HL-60/S4 (cell line): ENCODE measurements at regions not wholly inside any gene's neighbourhood (a gene's known extent, or its start where the extent isn't known, plus 50 kb on each side); places are given as distances from the start of the nearest gene placed in this dataset.

Source experiments
- in situ Hi-C: fragments of 300-500 bp; cut with MboI; formaldehyde crosslinking; loops from 2 replicates; pipeline ENCODE4 v1.14.3; 2022; ENCODE audit warnings: low sequenced_read_pairs

GRCh38 chr15:45743426-45744235 lies 108.8 kb downstream of the SQOR start:
- in situ Hi-C loops = no loop called here

DNA sequence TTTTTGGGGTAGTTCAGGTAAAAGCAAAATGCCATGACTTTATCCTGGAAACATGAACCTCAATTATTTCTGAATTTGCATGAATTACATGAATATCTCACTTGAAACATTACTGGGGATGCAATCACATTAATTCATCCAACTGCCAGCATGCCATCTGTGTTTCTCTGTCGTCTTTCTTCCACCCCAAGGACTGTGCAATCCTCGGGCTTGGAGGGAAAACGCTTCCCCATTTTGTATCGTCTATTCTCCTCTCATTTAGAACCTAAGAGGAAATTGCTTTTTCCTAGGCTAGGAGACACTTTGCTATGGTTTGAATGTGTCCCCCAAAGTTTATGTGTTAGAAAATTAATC lies 109.4 kb downstream of the SQOR start:
- in situ Hi-C loops = no loop called here

DNA sequence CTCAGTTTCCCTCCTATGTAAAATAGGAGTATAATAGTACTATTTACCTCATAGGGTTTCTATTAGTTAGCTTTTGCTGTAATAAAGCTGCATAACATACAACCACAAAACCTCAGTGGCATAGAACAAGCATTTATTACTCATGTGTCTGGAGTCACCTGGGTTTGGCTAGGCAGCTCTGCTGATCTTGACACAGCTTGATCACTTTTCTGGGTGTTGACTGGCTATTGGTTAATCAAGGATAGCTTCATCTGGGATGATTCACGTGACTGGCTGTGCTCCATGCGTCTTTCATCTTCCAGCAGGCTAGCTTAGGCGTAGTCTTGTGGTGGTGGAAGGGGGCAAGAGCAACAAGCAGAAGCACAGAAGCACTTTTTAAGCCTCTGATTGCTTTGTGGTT lies 112.6 kb downstream of the SQOR start:
- in situ Hi-C loops = no loop called here

- in situ Hi-C loops = no loop called here
Observed at GRCh38 chr15:45751629-45752028, 116.8 kb downstream of the SQOR start.

DNA sequence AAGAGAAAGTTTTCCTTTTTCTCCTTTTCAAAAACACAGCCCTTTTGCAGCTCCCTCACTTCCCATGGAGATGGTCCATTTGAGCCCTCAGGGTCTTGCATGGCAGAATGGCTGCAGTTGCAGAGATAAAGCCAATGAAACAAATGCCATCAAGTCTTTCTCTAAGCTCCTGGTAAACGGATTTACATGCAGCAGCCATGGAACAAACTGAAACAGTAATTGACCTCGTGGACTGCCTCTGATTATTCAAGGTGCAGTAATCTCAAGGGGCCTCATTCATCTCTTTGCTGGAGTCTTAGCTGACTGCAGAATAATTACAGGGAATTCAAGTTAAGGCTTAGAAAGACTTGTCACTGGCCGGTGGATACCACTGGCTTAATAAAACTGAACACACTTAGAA lies 125.1 kb downstream of the SQOR start:
- in situ Hi-C loops = no loop called here

DNA sequence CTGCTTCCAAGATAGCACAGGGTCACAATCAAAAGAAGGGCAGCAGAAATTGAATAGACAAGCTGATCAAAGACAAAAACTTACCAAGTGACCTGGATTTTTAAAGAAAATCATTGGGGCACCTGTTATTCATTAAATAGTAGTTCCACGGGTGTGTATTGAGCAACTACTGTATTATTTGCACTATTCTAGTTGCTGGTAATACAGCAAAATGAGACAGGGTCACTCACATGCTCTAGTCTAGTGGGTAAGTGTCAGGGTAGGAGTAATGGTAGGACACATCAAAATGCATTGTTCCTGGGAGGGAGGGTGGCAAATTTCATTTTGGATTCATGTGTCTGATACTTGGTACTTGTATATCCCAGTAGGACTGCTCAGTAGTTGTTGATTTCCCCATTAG lies 127.9 kb downstream of the SQOR start:
- in situ Hi-C loops = no loop called here

DNA sequence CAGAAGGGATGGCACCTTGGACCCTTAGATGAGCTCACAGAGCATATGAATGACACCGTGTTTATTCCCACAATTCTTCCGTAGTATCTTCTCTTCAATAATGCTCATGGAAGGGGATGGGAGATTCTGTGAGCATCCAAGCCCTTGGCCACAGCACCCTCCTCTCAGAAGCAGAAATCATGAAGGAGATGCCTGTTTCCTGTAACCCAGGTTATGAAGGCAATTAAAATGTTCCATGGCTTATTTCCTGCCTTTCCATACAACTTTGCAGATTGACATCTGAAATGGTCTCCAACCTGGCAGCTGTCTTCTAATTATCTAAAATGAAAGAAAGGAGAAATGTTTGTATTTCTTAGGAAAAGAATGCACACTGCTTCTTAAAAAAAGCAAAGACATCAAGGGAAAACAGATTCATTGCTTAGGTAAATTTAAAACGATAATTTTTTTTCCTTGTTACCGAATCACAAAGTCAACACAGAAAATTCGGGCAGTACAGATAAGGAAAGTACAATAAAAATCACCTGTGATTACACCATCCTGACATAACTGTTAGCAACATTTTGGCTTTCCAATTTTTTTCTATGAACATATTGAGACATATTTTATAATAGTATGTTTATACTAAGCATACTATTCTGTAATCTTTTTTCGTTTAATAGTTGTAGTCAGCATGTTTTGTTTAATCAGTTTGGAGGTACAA lies 128.5 kb downstream of the SQOR start:
- in situ Hi-C loops = no loop called here

- in situ Hi-C loops = no loop called here
Observed at GRCh38 chr15:45773149-45773548, 138.3 kb downstream of the SQOR start.

DNA sequence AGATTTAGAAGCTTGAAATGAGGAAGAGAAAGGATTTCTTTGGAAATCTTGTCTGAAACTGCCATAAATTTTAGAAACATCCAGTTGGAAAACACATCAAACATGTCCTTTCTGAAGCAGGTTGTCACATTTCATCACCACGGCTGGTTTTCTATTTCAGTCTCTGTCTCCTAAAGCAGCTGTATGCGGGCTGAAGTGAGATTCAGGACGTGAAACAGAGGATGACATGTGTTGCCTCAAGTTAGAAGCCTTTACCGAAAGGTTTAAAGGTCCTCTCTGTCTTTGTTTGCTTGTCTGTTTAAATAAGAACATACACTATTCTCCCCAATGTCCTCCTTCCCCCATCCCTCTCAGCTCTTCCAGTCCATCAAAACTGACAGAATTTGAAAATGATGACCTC lies 141.9 kb downstream of the SQOR start:
- in situ Hi-C loops = no loop called here

GRCh38 chr15:45777781-45778180 lies 143.0 kb downstream of the SQOR start:
- in situ Hi-C loops = no loop called here

DNA sequence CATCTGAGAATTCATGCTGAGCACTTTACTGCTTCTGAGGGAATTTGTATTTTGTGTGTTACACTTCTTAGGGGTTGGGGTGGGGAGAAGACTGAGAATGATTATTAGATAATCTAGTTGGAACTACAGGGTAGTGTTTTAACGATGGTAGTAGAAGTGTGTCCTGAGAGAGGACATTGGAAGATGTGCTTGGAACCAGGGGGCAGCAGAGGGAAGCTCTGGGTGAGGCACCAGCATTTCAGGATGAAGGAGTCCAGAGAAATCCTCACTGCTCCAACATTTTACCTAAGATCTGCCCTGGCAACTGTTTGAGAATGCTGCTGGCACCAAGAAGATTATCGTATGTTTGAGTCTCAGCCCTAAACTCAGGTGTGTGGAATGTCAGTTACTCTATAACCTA lies 145.5 kb downstream of the SQOR start:
- in situ Hi-C loops = no loop called here

- in situ Hi-C loops = no loop called here
Observed at GRCh38 chr15:45784656-45785055, 149.8 kb downstream of the SQOR start.

- in situ Hi-C loops = no loop called here
Observed at GRCh38 chr15:45785897-45786296, 151.1 kb downstream of the SQOR start.

DNA sequence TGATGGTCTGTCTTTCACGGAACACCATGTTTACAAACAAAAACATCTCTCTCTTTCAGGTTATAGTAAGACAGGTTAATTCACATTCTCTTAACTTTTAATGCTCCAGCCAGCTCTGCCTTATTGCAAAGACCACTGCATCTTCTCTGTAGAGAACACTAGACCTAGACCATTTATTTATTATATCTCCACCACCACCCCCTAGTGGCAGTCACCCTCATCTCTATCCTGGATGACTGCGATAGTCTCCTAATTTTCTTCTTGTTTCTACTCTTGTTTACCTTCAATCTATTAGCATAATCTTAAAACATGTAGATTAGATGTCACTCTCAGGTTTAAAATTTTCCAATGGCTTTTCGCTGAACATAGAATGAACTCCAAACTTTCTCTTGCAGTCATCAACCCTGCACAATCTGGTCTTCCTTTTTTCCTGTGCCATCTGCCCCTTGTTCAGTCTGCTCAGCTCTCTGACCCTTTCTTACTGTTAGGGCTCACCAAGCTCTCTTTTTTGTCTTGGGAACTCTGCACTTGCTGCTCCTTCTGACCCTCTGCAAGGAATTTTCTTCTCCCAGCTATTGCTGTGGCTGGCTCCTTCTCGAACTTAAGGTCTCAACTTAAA lies 155.6 kb downstream of the SQOR start:
- in situ Hi-C loops = no loop called here

DNA sequence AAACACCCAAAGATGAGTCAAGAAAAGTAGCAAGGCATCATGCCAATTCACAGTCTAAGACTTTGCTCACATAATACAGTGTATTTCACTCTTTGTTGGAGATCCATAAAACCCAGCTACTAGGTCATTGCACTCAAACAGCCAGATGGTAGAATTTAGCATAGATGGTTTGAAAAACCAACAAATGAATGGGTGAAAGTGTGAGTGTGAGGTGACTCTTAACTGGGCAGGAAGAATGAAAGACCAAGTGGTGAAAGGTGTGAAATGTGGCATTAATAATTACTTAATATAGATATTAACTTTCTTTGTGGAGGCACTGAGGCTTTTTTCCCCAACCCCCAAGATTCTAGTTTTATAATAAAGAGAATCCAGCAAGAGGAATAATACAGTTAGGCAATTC lies 159.5 kb downstream of the SQOR start:
- in situ Hi-C loops = no loop called here

GRCh38 chr15:45794712-45795439 lies 160.0 kb downstream of the SQOR start:
- in situ Hi-C loops = no loop called here

GRCh38 chr15:45795440-45796069 lies 160.7 kb downstream of the SQOR start:
- in situ Hi-C loops = no loop called here

DNA sequence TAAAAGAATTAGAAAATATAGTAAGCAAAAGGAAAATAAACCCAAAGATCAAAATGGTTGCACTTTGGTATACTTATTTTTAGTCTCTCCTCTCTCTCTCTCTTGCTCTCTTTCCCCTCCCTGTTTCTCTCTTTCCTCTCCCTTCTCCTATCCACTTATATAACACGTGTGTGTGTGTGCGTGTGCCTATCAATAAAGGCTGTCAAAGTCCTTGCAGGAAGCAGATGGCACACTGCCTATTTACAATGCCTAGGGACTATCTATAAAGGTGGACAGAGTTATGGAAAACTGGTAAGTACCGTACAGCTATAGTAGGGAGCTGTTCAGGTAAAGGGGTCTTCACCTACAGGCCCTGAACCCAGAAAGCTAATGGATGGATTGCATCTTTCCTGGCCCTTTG lies 161.6 kb downstream of the SQOR start:
- in situ Hi-C loops = no loop called here

GRCh38 chr15:45799508-45799907 lies 164.7 kb downstream of the SQOR start:
- in situ Hi-C loops = no loop called here

DNA sequence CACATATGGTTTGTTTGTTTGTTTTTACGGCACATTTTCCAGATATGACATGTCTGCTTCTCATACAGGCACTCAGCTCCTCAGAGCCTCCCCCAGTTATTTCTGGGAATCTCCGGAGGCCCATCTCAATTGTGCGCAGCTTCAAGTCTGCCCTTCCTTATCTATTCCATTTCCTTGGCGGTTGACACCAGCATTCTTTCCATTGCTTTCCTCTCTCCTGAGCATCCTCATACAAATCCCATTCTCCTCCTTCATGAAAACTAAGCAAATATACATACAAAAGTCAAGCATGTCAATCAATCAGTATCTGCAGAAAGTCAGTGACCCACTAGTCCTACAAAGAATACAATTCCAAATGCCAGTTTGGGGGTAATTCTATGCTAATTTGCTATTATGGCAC lies 166.7 kb downstream of the SQOR start:
- in situ Hi-C loops = no loop called here

- in situ Hi-C loops = no loop called here
Observed at GRCh38 chr15:45802140-45802539, 167.3 kb downstream of the SQOR start.
